ENCODE measurements at regions not wholly inside any gene's neighbourhood (a gene's known extent, or its start where the extent isn't known, plus 50 kb on each side); places are given as distances from the start of the nearest gene placed in this dataset.

GRCh38 chr3:25287291-25287884 lies 140.7 kb upstream of the RARB start:
- peak; percentile 64 for DNase-seq (ENCODE audit: extremely low spot score)
- WGBS: 100% methylated on average over 1 of the region's 1 CpG
- TF ChIP-seq POLR2AphosphoS5 (IDR thresholded peaks at IDR 0.05) (no peak), CTCF (IDR thresholded peaks at IDR 0.05) (no peak), EP300 (IDR thresholded peaks at IDR 0.05) (no peak), POLR2A (IDR thresholded peaks at IDR 0.05; ENCODE audit: low read depth) (no peak)

GRCh38 chr3:25288413-25288812 lies 139.7 kb upstream of the RARB start:
- DNase-seq (ENCODE audit: extremely low spot score): no peak
- 75% methylated on average over 1 of the region's 1 CpG for WGBS

More at GRCh38 chr3:25287291-25287884, 140.7 kb upstream of the RARB start:
- Histone ChIP-seq H3K4me3 (no peak overlapping the region), H3K4me1 (peaks cover 0 to 37% (median 35%) of the 10 kb centered on the region in 4 donors), H3K27me3 (no peaks in the 10 kb centered on the region), H3K27ac (replicated peaks in 1 of 4) (no peak overlapping the region), H3K9me3 (no peaks in the 10 kb centered on the region), H3K36me3 (no peaks in the 10 kb centered on the region)
- intact Hi-C loops (cut with DNase I): no loop called here

GRCh38 chr3:25289156-25289555 lies 138.9 kb upstream of the RARB start:
- Histone ChIP-seq H3K4me1 (peaks cover 0 to 48% (median 44%) of the 10 kb centered on the region in 4 donors), H3K27ac (replicated peaks in 1 of 4) (no peak overlapping the region), H3K36me3 (no peaks in the 10 kb centered on the region), H3K4me3 (no peak overlapping the region), H3K9me3 (no peaks in the 10 kb centered on the region), H3K27me3 (no peaks in the 10 kb centered on the region)
- TF ChIP-seq CTCF (IDR thresholded peaks at IDR 0.05) (no peak), POLR2A (IDR thresholded peaks at IDR 0.05; ENCODE audit: low read depth) (no peak), EP300 (IDR thresholded peaks at IDR 0.05) (no peak), POLR2AphosphoS5 (IDR thresholded peaks at IDR 0.05) (no peak)
- intact Hi-C loops (cut with DNase I): no loop called here
- WGBS: 91% methylated on average over 1 of the region's 1 CpG
- DNase-seq (ENCODE audit: extremely low spot score): no peak

More at GRCh38 chr3:25288413-25288812, 139.7 kb upstream of the RARB start:
- Histone ChIP-seq H3K4me3 (no peak overlapping the region), H3K27ac (replicated peaks in 1 of 4) (no peak overlapping the region), H3K27me3 (no peaks in the 10 kb centered on the region), H3K9me3 (no peaks in the 10 kb centered on the region), H3K4me1 (peaks cover 0 to 45% (median 39%) of the 10 kb centered on the region in 4 donors), H3K36me3 (no peaks in the 10 kb centered on the region)
- TF ChIP-seq CTCF (IDR thresholded peaks at IDR 0.05) (no peak), EP300 (IDR thresholded peaks at IDR 0.05) (no peak), POLR2AphosphoS5 (IDR thresholded peaks at IDR 0.05) (no peak), POLR2A (IDR thresholded peaks at IDR 0.05; ENCODE audit: low read depth) (no peak)
- intact Hi-C loops (cut with DNase I): no loop called here

GRCh38 chr3:25289663-25290062 lies 138.4 kb upstream of the RARB start:
- H3K9me3 ChIP-seq: no peaks in the 10 kb centered on the region
- intact Hi-C loops (cut with DNase I): no loop called here
- no peak for TF ChIP-seq EP300 (IDR thresholded peaks at IDR 0.05)
- TF ChIP-seq POLR2A (IDR thresholded peaks at IDR 0.05; ENCODE audit: low read depth): no peak
- no peak for TF ChIP-seq POLR2AphosphoS5 (IDR thresholded peaks at IDR 0.05)
- no peak for TF ChIP-seq CTCF (IDR thresholded peaks at IDR 0.05)

GRCh38 chr3:25291481-25291905 lies 136.6 kb upstream of the RARB start:
- H3K27ac ChIP-seq (replicated peaks in 1 of 4): peak overlapping the region in 1 of 4 donors; percentile 15
- WGBS: 24% methylated on average over 2 of the region's 2 CpGs
- no peak overlapping the region for H3K4me3 ChIP-seq
- H3K27me3 ChIP-seq: no peaks in the 10 kb centered on the region
- intact Hi-C loops (cut with DNase I): no loop called here
- H3K36me3 ChIP-seq: no peaks in the 10 kb centered on the region
- DNase-seq (ENCODE audit: extremely low spot score): peak; percentile 7
- H3K4me1 ChIP-seq: peaks cover 0 to 48% (median 44%) of the 10 kb centered on the region in 4 donors
- no peaks in the 10 kb centered on the region for H3K9me3 ChIP-seq
- no peak for TF ChIP-seq POLR2A (IDR thresholded peaks at IDR 0.05; ENCODE audit: low read depth)
- TF ChIP-seq POLR2AphosphoS5 (IDR thresholded peaks at IDR 0.05): no peak
- TF ChIP-seq EP300 (IDR thresholded peaks at IDR 0.05): no peak
- no peak for TF ChIP-seq CTCF (IDR thresholded peaks at IDR 0.05)

More at GRCh38 chr3:25289663-25290062, 138.4 kb upstream of the RARB start:
- H3K27ac ChIP-seq (replicated peaks in 1 of 4): no peak overlapping the region
- no peaks in the 10 kb centered on the region for H3K36me3 ChIP-seq
- DNase-seq (ENCODE audit: extremely low spot score): peak; percentile 3
- peaks cover 0 to 48% (median 44%) of the 10 kb centered on the region in 4 donors for H3K4me1 ChIP-seq
- 75% methylated on average over 2 of the region's 2 CpGs for WGBS
- H3K27me3 ChIP-seq: no peaks in the 10 kb centered on the region
- no peak overlapping the region for H3K4me3 ChIP-seq

Measured in esophagus muscularis mucosa (tissue), 4 donors.